ENCODE measurements at regions not wholly inside any gene's neighbourhood (a gene's known extent, or its start where the extent isn't known, plus 50 kb on each side); places are given as distances from the start of the nearest gene placed in this dataset.

GRCh38 chr12:66899588-66899987 lies 220.7 kb upstream of the GRIP1 start:
- no peak for DNase-seq (ENCODE audit: low read depth)
- H3K4me3 ChIP-seq (ENCODE audit: control insufficient read depth, low read depth, low read length), result no peak overlapping the region
- TF ChIP-seq CTCF (conservative IDR thresholded peaks at IDR 0.05; ENCODE audit: control insufficient read depth, insufficient read depth, low read depth, low read length), result no peak

- TF ChIP-seq CTCF (conservative IDR thresholded peaks at IDR 0.05; ENCODE audit: control insufficient read depth, insufficient read depth, low read depth, low read length), result no peak
Observed at GRCh38 chr12:66900616-66901015, 221.7 kb upstream of the GRIP1 start.

GRCh38 chr12:66901138-66901932 lies 222.5 kb upstream of the GRIP1 start:
- no peak overlapping the region for H3K4me3 ChIP-seq (ENCODE audit: control insufficient read depth, low read depth, low read length)
- no peak for DNase-seq (ENCODE audit: low read depth)
- TF ChIP-seq CTCF (conservative IDR thresholded peaks at IDR 0.05; ENCODE audit: control insufficient read depth, insufficient read depth, low read depth, low read length), result no peak

More at GRCh38 chr12:66900616-66901015, 221.7 kb upstream of the GRIP1 start:
- DNase-seq (ENCODE audit: low read depth), result no peak
- no peak overlapping the region for H3K4me3 ChIP-seq (ENCODE audit: control insufficient read depth, low read depth, low read length)

- TF ChIP-seq CTCF (conservative IDR thresholded peaks at IDR 0.05; ENCODE audit: control insufficient read depth, insufficient read depth, low read depth, low read length), result no peak
- H3K4me3 ChIP-seq (ENCODE audit: control insufficient read depth, low read depth, low read length), result no peak overlapping the region
- DNase-seq (ENCODE audit: low read depth), result no peak
Observed at GRCh38 chr12:66902020-66902419, 223.1 kb upstream of the GRIP1 start.

GRCh38 chr12:66903782-66904396 lies 225.0 kb upstream of the GRIP1 start:
- no peak for TF ChIP-seq CTCF (conservative IDR thresholded peaks at IDR 0.05; ENCODE audit: control insufficient read depth, insufficient read depth, low read depth, low read length)
- no peak overlapping the region for H3K4me3 ChIP-seq (ENCODE audit: control insufficient read depth, low read depth, low read length)
- no peak for DNase-seq (ENCODE audit: low read depth)

- H3K4me3 ChIP-seq (ENCODE audit: control insufficient read depth, low read depth, low read length), result no peak overlapping the region
- DNase-seq (ENCODE audit: low read depth), result no peak
- no peak for TF ChIP-seq CTCF (conservative IDR thresholded peaks at IDR 0.05; ENCODE audit: control insufficient read depth, insufficient read depth, low read depth, low read length)
Observed at GRCh38 chr12:66905201-66905600, 226.3 kb upstream of the GRIP1 start.

Data from fibroblast of mammary gland (primary cell).